ENCODE measurements at regions not wholly inside any gene's neighbourhood (a gene's known extent, or its start where the extent isn't known, plus 50 kb on each side); places are given as distances from the start of the nearest gene placed in this dataset.
"Not testable (repeated sequence)": the region's sequence is repeated elsewhere in the genome, so short reads cannot be mapped to it uniquely, and the experiment has no call there.

GRCh38 chr2:81395746-81396145 is 1091.2 kb upstream of the LRRTM1 start:
- H3K4me3 ChIP-seq: no peak overlapping the region
- H3K27me3 ChIP-seq: no peaks in the 10 kb centered on the region
- no peaks in the 10 kb centered on the region for H3K36me3 ChIP-seq
- WGBS, 4 donors: 60 to 79% (median 69%) methylated on average over 2 of the region's 2 CpGs
- ATAC-seq (no peak), DNase-seq (no peak)
- H3K4me1 ChIP-seq: no peaks in the 10 kb centered on the region
- intact Hi-C loops (cut with DNase I): no loop called here
- TF ChIP-seq, protein P1, sequence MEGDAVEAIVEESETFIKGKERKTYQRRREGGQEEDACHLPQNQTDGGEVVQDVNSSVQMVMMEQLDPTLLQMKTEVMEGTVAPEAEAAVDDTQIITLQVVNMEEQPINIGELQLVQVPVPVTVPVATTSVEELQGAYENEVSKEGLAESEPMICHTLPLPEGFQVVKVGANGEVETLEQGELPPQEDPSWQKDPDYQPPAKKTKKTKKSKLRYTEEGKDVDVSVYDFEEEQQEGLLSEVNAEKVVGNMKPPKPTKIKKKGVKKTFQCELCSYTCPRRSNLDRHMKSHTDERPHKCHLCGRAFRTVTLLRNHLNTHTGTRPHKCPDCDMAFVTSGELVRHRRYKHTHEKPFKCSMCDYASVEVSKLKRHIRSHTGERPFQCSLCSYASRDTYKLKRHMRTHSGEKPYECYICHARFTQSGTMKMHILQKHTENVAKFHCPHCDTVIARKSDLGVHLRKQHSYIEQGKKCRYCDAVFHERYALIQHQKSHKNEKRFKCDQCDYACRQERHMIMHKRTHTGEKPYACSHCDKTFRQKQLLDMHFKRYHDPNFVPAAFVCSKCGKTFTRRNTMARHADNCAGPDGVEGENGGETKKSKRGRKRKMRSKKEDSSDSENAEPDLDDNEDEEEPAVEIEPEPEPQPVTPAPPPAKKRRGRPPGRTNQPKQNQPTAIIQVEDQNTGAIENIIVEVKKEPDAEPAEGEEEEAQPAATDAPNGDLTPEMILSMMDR (IDR thresholded peaks at IDR 0.05): no peak
- no peak for TF ChIP-seq POLR2A (IDR thresholded peaks at IDR 0.05)
- no peaks in the 10 kb centered on the region for H3K9me3 ChIP-seq
- no peak overlapping the region for H3K27ac ChIP-seq

- WGBS, 4 donors: 66 to 80% (median 76%) methylated on average over 3 of the region's 3 CpGs
- no peaks in the 10 kb centered on the region for H3K36me3 ChIP-seq
- no peak overlapping the region for H3K4me3 ChIP-seq
- no peak overlapping the region for H3K27ac ChIP-seq
- no peak for TF ChIP-seq POLR2A (IDR thresholded peaks at IDR 0.05)
- TF ChIP-seq, protein P1 (IDR thresholded peaks at IDR 0.05): peak in 3 of 12 donors; percentile 8 to 16 (median 11)
- peaks cover 0 to 20% (median 3%) of the 10 kb centered on the region in 12 donors for H3K9me3 ChIP-seq
- DNase-seq (no peak), ATAC-seq (no peak)
- intact Hi-C loops (cut with DNase I): no loop called here
- H3K27me3 ChIP-seq: no peaks in the 10 kb centered on the region
- H3K4me1 ChIP-seq: no peaks in the 10 kb centered on the region
Observed at GRCh38 chr2:81389203-81389602, 1084.7 kb upstream of the LRRTM1 start.

DNA sequence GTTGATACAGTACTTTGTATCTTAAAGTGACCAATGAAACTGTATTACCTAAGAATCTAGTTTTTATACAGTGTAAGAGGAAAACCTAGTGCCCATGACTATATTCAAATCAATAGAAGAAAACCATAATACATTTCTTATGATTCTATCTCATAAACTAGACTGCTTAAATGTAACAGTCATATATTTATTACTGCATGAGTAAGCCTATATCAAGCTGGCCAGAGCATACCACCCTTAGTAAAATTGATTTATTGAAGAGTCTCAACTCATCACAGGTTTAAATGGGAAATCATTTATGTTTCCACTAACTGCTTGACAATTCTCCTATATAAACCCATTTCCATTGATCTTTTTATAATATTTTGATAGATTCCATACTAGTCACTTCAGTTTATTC is 1059.2 kb upstream of the LRRTM1 start:
- Histone ChIP-seq H3K9me3 (peaks cover 0 to 4% (median 0%) of the 10 kb centered on the region in 12 donors), H3K4me1 (no peaks in the 10 kb centered on the region), H3K4me3 (no peak overlapping the region), H3K27me3 (no peaks in the 10 kb centered on the region), H3K27ac (no peak overlapping the region), H3K36me3 (no peaks in the 10 kb centered on the region)
- TF ChIP-seq, protein P1 (IDR thresholded peaks at IDR 0.05): no peak
- no peak for TF ChIP-seq POLR2A (IDR thresholded peaks at IDR 0.05)
- ATAC-seq: no peak
- intact Hi-C loops (cut with DNase I): no loop called here
- no peak for DNase-seq

DNA sequence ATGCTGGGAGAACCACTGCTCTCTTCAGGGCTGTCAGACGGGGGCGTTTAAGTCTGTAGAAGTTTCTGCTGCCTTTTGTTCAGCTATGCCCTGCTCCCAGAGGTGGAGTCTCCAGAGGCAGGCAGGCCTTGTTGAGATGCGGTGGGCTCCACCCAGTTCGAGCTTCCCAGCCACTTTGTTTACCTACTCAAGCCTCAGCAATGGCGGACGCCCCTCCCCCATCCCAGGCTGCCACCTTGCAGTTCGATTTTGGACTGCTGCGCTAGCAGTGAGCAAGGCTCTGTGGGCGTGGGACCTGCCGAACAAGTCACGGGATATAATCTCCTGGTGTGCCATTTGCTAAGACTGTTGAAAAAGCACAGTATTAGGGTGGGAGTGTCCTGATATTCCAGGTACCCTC is 1057.9 kb upstream of the LRRTM1 start:
- DNase-seq, H3K27ac ChIP-seq: not testable (repeated sequence)

GRCh38 chr2:81355436-81355835 is 1050.9 kb upstream of the LRRTM1 start:
- H3K36me3 ChIP-seq: no peaks in the 10 kb centered on the region
- intact Hi-C loops (cut with DNase I): no loop called here
- H3K4me3 ChIP-seq: no peak overlapping the region
- WGBS, 4 donors: 45 to 66% (median 59%) methylated on average over 1 of the region's 1 CpG
- H3K9me3 ChIP-seq: peaks cover 0 to 22% (median 4%) of the 10 kb centered on the region in 12 donors
- H3K4me1 ChIP-seq: no peaks in the 10 kb centered on the region
- TF ChIP-seq POLR2A (IDR thresholded peaks at IDR 0.05): no peak
- TF ChIP-seq, protein P1 (IDR thresholded peaks at IDR 0.05): no peak
- no peaks in the 10 kb centered on the region for H3K27me3 ChIP-seq
- no peak overlapping the region for H3K27ac ChIP-seq
- DNase-seq (no peak), ATAC-seq (no peak)

More for the DNA sequence above, 1057.9 kb upstream of the LRRTM1 start:
- intact Hi-C loops (cut with DNase I); H3K36me3 ChIP-seq; H3K4me1 ChIP-seq; H3K4me3 ChIP-seq; ATAC-seq; H3K27me3 ChIP-seq: not testable (repeated sequence)
- H3K9me3 ChIP-seq: peaks cover 0 to 14% (median 0%) of the 10 kb centered on the region in 12 donors
- WGBS, 4 donors: 87 to 94% (median 89%) methylated on average over 6 to 11 of the region's 11 CpGs

All from heart left ventricle (tissue), 16 donors.